ENCODE measurements at regions not wholly inside any gene's neighbourhood (a gene's known extent, or its start where the extent isn't known, plus 50 kb on each side); places are given as distances from the start of the nearest gene placed in this dataset.

DNA sequence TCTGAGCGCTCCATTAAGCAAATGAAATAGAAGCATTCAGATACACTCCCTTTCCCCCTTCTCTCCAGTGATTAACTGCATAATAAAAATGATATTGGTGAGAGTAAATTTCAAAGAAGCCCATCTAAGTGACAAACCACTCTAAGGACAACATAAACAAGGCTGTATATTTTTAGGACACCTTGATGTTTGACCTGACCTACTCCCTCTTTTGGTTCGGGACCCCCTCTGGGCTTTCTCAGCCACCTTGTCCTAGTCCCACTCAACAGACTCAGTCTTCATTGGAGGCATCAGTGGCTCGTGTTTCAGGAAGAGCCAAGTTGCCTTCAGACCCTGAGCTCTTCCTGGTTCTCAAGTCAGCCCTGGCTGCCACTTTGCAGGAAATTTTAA is 182.3 kb upstream of the NCAM1 start:
- DNase-seq (ENCODE audit: low read depth), result no peak

DNA sequence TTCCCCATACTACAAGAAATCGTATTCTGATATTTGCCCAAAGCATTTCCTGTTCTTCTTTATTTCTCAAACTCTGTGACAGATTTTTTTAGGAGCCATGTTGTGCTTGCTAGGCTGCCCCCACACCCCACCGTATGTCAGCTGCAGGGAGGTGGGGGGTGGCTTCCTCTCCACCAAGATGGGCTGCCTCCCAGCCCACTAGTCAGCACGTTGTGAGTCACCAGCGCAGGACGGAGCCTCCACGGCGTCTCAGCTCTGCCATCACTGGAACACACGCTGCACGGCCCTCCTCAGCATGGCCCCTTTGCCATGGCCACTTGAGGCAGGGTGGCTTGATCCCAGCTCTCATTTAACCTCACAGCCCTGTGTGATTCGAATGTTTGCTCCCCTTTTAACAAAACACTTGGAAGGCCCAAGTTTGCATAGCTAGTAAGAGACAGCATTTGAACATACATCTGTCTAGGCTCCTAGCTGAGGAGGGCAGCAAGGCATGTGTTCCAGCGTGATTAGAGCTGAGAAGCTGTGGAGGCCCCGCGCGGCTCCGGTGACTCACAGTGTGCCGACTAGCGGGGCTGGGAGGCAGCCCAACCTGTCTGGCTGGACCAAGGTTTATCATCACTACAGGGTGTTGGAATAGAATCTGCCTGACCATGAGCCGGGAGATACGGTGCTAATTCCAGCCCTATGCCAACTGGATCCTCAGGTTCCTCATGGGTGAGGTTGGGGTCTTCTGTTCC is 180.7 kb upstream of the NCAM1 start:
- peak; percentile 77 for DNase-seq (ENCODE audit: low read depth)

DNA sequence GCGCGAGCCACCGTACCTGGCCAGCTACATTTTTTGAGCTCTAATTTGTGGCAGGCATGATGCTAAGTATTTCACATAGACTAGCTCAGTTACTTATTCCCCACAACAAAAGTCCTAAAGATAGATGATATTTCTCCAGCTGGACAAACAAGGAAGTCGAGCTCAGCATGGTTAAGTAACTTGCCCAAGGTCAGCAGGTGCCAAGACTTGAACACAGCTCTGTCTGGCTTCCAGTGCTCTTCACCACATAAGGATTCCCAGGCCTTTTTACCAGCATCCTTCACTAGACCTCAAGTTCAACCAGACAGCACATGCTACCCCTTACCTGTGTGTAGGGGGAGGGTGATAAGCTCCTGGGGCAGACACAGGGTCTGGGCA is 177.3 kb upstream of the NCAM1 start:
- DNase-seq (ENCODE audit: low read depth), result no peak

DNA sequence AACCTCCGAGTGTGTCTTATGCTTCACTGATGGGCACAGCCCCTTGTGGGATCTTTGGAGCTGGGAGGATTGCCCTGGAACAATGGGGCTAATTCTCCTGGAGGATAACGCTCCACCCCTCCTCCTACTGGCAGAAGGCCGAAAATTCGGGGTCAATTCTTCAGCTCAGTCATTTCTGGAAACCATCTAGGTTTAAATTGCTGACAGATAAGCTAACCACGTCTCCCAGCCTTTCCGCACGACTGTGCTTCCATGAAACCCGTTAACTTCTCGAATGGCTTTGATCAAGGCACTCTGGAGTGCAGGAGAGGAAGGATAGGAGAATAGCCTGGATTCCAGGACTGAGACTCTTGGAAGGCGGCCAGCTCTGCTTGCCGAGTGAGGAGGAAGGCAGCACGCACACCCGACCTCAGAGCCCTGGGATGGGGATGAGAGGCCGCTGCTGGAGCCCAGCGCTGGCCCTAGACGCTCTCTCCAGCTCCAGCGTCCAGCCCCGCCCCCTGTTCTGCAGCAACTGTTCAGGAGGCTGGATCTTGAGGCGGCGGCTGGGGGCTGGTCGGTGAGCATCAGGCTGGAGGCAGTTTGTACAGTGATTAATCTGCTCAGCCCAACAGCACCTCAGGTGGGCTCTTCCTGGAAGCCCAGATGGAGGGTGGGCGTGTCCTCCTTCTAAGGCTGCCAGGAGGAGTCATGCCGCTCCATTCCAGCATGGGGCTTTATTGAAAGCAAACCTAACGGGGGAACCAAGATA is 176.7 kb upstream of the NCAM1 start:
- peak; percentile 60 for DNase-seq (ENCODE audit: low read depth)

DNA sequence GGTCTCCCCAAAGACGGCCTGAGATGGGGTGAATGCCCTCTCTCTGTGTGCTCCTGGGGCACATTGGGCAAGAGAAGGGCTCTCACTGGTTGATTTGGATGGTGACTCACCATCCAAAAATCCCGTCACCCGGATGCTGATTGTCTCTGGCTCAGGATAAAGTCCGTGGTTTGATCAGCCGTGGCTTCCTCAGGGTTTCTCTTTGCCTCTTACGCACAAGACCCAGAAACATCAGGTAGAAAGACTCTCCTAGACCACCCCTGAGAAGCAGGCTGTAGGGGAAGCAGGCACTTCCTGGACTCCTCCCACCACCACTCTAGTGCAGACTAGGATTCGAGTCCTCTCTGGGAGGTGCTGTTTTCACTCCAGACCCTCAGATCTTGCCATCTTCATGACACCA is 176.1 kb upstream of the NCAM1 start:
- peak; percentile 74 for DNase-seq (ENCODE audit: low read depth)

DNA sequence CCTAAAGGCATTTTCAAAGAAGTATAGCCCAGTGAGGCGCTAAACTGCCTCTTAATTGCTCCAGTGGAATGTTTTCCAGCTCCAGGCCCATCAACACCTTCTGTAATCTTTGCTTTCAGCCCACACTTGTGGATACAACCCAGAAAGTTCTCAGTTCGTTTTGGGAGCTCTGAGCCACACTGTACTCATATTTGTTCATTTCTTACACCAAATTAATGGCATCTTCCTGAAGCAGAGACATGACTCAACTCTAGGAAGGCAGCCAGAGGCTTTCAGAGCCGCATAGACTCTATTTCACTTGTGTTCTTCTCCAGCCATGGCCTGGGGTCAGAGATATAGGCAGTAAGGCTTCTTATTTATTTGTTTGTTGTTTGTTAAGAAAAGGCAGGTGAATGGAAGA is 175.5 kb upstream of the NCAM1 start:
- DNase-seq (ENCODE audit: low read depth), result peak; percentile 31

DNA sequence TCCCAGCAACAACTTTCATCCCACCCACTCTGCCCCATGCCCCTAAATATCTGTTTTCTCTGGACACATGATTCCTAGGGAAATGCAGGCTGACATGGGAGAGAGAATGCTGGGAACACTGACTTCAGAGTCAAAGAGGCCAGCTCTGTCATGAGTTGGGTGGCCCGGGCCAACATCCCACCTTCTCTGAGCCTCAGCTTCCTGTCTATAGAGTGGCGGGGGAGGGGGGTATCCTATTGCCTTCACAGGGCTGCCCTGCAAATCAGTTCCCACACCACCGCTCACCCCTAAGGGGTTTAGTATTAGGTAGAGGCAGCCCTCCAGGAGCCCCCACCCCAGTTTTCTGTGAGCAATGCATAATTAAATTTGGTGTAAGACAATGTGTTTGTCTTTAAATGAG is 175.0 kb upstream of the NCAM1 start:
- no peak for DNase-seq (ENCODE audit: low read depth)

DNA sequence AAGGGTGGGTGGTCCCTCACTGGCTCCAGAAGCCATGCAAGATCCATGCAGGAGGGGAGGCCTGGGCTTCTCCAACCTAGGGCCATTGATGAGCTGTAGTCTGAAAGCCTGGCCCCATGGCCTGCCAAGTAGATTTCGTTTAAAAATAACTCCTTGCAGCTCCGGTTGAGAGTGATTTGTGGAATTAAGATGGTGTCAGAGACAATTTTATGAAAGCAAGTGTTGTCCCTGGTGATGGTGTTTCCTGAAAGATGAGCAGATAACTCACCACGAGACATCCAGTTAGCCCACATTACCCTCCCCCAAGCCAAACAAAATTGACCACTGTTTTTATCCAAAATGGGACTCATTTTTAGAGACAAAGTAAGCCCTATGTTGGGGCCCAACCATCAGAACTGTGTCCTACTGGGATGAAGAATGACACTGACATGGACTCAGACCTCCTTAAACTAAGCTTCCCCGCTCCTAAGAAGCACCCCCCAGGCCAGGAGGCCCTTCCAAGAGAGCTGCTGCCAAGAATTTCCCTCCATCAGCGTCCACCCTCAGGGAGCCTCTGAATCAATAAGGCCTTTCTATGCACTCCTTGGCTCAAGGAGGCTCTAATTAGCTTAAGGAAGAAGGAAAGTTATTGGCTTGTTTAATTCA is 174.2 kb upstream of the NCAM1 start:
- no peak for DNase-seq (ENCODE audit: low read depth)

DNA sequence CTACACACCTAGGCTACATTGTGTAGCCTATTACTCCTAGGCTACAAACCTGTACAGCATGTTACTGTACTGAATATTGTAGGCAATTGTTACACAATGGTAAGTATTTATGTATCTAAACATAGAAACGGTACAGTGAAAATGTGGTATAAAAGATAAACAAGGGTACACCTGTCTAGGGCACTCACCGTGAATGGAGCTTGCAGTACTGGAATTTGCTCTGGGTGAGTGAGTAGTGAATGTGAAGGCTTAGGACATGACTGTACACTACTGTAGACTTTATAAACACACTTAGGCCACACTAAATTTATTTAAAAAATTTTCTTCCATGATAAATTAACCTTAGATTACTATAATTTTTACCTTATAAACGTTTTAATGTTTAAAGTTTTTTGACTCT is 171.7 kb upstream of the NCAM1 start:
- DNase-seq (ENCODE audit: low read depth), result no peak

DNA sequence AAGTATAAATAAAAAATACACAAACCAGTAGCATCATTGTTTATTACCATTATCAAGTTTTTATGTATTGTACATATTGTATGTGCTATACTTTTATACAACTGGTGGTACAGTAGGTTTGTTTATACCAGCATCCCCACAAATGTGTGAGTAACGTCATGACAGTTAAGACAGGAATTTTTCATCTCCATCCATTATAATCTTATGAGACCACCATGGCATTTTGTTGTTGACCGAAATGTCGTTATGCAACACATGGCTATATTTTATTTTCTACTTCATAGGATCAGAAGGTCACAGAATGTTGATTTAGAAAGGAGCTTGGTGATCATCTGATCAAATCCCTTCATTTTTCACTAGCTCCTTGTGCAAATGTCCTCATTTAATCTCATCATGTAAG is 170.9 kb upstream of the NCAM1 start:
- no peak for DNase-seq (ENCODE audit: low read depth)

DNA sequence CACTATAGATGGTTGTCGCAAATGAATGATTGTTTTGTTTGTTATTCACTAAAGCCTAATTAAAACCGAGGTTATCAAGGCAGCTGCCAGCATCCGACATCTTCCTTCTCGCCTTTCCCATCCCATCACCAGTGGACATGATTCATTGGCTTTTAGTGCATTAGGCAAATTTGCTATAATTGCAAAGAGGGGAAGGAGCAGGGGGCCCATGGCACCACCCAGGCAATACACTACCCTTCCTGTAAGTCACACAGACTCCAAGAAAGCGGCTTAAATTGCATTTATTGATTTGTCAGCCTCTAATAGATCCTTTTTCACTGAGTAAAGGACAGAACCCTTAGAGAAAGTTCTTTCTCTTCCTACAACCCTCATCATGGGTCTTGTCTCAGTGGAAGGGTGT is 169.2 kb upstream of the NCAM1 start:
- DNase-seq (ENCODE audit: low read depth), result no peak

DNA sequence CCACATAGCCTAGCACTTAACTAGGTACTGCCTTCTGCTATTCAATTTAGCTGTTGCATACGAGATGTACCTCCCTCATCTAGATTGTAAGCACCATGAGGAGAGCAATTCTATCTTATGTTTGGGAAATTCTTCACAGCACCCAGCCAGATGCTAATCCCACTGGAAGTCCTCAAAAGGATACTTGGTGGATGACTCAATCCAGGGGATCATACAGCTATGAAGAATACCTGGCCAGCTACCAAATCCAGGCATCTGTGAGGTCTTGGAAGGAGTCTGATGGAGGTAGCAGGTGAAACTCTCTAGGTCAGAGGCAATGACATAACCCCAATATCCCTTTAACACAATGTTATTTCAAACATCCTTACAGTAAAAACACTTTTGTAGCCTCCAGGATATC is 167.8 kb upstream of the NCAM1 start:
- no peak for DNase-seq (ENCODE audit: low read depth)

DNA sequence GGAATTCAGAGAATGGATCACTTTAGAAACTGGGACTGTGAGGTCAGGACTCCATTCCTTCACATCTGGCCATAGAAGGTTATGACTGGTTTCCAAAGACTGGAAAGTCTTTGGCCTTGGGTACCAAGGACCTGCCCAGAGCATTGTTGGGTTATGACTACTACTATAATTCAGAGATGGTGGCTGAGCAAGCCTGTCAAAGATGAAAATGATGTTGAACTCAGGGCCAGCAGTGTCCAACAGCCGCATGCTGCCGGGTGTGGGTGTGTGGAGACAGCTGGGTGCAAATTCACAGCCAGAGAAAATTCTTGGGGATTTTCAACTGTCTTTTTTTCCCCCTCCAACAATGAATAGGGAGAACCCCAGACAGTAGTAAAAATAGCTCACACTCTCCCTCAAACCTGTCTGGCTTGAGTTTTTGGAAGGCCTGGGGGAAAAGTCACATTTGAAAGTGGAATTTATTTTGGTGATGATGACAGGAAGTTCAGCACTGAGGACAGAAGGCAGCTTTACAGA is 166.8 kb upstream of the NCAM1 start:
- no peak for DNase-seq (ENCODE audit: low read depth)

DNA sequence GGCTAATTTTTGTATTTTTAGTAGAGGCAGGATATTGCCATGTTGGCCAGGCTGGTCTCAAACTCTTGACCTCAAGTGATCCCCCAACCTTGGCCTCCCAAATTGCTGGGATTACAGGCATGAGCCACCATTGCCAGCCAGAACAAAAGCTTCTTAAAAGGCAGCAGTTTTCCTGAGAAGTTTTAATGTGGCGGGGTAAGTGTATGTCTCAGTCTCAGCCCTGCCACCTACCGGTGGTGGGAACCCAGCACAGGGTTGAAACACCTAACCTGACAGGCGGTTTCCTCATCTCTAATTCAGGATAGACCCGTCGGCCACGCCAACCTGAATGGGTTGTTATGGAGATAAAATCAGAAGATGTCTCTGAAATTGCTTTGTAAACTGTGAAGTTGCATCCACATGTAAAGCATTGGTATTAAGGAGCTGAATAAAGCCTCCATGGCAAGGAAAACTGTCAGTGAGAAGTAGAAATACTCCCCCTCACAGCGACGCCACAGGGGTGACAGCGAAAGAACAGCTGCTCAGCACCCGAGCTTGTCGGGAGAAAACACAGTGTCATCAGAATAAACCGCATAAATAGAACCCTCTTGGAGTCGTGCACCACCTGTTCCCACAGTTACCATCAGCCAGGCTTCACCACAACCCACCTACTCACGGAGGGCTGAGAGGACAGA is 165.9 kb upstream of the NCAM1 start:
- peak; percentile 70 for DNase-seq (ENCODE audit: low read depth)

DNA sequence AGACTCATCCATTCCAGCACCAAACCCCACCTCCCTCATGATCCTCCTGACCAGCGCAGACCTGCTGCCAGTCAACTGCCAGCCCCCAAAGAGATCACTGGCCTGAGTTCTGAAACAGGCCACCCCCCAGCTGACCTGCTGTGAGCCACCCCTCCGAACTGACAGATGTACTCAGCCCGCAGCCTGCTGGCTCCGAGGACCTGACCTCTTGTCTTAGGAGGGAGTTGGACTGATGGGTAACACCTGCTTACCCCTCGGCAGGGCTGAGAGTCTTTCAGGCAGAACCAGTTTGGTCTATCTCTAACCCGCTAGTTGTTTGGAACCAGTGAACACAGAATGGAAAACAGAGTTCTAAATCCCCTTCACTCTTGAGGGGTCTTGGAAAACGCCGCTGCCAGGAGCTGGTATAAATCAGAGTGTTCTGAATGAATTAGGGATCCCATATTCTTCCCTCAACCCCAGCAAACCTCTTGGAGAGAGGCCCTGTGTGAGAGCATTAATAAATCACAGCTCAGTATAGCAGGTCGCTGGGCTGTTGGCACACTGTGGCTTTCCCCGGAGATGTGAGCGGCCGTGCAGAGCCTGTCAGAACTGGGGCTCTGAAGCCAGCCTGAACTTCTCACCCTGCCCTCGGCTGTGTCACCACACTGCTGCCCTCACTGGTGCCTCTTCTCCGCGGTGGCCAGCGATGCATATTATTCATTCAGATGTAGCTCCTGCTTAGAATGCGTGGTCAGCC is 165.1 kb upstream of the NCAM1 start:
- no peak for DNase-seq (ENCODE audit: low read depth)

DNA sequence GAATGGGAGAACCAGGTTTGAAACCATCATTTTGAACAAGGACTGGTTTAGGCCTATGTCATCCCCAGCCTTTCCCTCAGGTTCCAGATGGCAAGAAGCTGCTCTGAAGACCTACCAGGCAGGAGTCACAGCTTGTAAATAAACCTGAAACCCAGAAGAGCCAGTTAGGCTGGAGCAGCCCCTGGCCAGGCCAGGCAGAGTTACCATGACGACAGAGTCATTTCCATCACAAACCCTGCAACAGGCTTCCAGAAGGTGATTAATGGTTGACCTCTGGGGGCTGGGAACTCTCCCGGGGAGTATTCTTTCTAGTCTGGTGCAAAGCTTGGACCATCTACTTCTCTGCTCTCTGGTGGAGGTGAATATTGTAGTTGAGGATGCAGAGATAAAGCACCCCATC is 164.1 kb upstream of the NCAM1 start:
- DNase-seq (ENCODE audit: low read depth), result no peak

DNA sequence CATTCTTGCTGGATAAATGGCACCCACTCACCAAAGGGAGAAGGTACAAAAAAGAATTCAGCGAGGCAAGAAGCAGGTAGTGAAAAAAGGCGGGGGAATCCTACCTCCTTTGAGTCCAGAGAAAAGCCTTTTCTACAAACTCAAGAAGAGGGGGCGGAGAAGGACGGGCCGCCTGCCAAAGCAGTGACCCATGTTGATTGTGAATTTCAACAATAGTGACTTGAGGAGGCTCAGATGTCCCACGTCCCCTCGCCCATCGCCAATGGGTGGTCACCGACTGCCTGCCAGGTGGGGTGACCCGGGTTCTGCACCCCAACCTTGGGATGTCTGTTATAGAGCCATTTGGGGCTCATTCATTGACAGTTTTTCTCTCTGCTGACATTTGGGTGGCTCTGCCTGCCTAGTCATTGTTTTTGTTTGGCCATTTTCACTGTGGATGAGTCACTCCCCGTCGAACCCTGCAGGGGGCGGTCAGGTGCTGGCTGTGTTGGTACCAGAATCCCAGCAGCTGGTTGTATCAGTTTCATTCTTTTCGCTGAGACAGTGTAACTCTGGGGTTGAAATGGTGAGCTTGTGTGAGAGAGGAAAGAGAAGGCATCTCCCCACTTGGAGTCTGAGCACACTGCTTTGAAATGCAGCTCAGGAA is 163.4 kb upstream of the NCAM1 start:
- peak; percentile 84 for DNase-seq (ENCODE audit: low read depth)

DNA sequence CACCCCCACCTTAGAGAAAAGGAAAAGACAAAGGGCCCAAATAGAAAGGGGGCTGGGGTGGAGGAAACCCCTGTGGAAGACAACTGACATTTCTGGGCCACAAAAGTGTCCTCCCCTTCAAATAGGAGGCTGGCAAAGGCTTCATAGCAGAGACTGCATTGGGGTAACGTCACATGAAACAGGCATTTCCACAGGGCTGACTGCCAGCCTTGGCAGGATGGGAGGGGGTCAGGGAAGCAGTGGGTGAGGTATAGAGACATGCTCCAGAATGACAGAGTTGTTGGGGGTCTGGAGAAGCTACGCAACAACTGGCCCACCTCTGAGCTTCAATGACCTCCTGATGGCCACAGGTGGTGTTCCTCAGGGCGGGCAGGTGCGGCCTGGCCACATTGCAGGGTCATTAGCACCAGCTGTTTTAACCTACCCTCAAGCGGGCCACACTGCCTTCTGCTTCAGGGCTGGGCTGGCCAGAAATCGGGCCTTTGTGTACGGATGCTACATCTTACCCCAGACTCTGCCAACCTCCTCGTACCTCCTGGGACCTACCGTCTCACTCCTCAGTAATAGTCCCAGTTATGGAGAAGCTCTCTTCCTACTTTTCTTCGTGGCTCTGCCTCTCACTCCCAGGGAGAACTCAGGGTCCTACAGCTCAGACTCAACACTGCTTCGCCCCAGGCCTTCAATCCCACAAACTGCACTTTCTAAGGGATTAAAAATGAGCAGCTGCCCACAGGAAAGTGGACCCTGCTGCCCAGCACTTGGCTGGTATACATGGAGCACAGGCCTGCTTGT is 160.0 kb upstream of the NCAM1 start:
- no peak for DNase-seq (ENCODE audit: low read depth)

DNA sequence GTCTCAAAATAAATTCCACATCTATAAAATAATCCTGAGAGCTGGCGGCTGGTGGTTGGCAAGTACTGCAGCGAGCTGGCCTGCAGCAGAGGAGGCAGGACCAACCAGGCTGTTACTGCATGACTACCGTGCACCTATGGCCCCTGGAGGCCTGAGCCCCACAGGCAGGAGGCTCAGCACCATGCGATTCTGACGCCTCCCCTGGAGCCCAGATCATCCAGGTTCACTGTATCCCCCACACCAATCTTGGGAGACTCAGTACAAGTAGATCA is 159.5 kb upstream of the NCAM1 start:
- no peak for DNase-seq (ENCODE audit: low read depth)

DNA sequence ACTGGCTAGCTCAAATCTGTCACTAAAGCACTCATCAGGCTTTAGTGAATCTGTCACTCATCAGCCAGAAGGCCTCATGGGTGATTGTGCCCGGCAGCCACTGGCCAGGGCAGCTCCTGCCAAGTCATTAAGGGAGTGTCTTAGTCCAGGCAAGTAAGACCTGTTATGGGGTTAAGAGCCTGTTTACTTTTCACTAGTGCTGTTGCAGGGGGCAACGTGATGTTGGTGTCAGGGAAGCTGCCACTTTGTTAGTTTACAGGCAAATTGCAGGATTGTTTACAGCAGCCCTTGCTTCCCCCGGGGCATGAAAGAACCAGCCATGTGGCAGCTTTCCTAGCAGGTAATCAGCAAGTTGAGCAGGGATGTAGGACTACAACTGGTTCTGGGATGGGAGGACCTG is 155.6 kb upstream of the NCAM1 start:
- DNase-seq (ENCODE audit: low read depth), result no peak

Measured in HT1080 (cell line).